NT2/D1 (cell line): ENCODE measurements at regions not wholly inside any gene's neighbourhood (a gene's known extent, or its start where the extent isn't known, plus 50 kb on each side); places are given as distances from the start of the nearest gene placed in this dataset.

Experiments used
- DNase-seq: peaks from one replicate; pipeline ENCODE4 v3.0.0-alpha.2; 2011; ENCODE audit warnings: low read depth, low spot score
- H3K27me3 ChIP-seq: 2 replicates; pipeline ENCODE4 v1.6.0; 2011; ENCODE audit warnings: mild to moderate bottlenecking; ENCODE audit not compliant: insufficient read length, insufficient read depth
- H3K36me3 ChIP-seq: 2 replicates; pipeline ENCODE4 v1.6.1; 2011; ENCODE audit warnings: mild to moderate bottlenecking, low read length, mixed read lengths; ENCODE audit not compliant: insufficient read depth, insufficient read length
- H3K4me1 ChIP-seq: 2 replicates; pipeline ENCODE4 v1.5.1; 2011; ENCODE audit not compliant: insufficient read depth, insufficient read length
- H3K4me3 ChIP-seq: 2 replicates; pipeline ENCODE4 v1.5.1; 2011; ENCODE audit warnings: low read depth; ENCODE audit not compliant: insufficient read length
- H3K9ac ChIP-seq: 2 replicates; pipeline ENCODE4 v1.6.0; 2011; ENCODE audit warnings: low read depth; ENCODE audit not compliant: insufficient read length
- H3K9me3 ChIP-seq: 2 replicates; pipeline ENCODE4 v1.5.1; 2011; ENCODE audit warnings: mild to moderate bottlenecking, low read length; ENCODE audit not compliant: insufficient read depth
- SUZ12 ChIP-seq: IDR thresholded peaks from 2 replicates; pipeline ENCODE4 v1.6.1; 2011; ENCODE audit not compliant: insufficient read length, insufficient read depth; ENCODE audit errors: extremely low read depth
- YY1 ChIP-seq: IDR thresholded peaks from 2 replicates; pipeline ENCODE4 v1.6.1; 2011; ENCODE audit not compliant: insufficient read length, insufficient read depth
- ZNF274 ChIP-seq: IDR thresholded peaks from 2 replicates; pipeline ENCODE4 v1.6.1; 2011; ENCODE audit warnings: mild to moderate bottlenecking, low read depth, low read length

DNA sequence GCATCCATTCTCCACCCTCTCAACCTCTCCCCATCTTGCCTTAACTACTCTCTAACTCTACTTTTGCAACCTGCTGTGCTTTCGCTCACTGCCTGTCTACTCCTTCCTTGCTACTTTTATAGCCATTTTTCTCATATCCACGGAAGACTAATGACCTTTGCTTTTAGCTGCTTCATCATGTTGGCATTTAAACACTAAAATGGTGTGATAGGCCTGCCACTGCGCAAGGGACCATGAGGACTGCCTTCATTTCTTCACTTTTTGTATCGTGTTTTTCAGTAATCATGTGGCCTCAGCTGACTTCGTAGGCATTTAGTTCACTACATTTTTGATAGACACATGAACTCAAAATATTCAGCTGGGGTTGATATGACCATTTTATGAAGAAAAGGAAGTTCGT is 252.1 kb downstream of the BCAT1 start:
- H3K4me3 ChIP-seq: no peak overlapping the region
- no peaks in the 10 kb centered on the region for H3K27me3 ChIP-seq
- no peaks in the 10 kb centered on the region for H3K9me3 ChIP-seq
- H3K36me3 ChIP-seq: no peaks in the 10 kb centered on the region
- no peak for DNase-seq
- TF ChIP-seq ZNF274 (no peak), YY1 (no peak), SUZ12 (no peak)
- H3K9ac ChIP-seq: no peak overlapping the region
- no peaks in the 10 kb centered on the region for H3K4me1 ChIP-seq

DNA sequence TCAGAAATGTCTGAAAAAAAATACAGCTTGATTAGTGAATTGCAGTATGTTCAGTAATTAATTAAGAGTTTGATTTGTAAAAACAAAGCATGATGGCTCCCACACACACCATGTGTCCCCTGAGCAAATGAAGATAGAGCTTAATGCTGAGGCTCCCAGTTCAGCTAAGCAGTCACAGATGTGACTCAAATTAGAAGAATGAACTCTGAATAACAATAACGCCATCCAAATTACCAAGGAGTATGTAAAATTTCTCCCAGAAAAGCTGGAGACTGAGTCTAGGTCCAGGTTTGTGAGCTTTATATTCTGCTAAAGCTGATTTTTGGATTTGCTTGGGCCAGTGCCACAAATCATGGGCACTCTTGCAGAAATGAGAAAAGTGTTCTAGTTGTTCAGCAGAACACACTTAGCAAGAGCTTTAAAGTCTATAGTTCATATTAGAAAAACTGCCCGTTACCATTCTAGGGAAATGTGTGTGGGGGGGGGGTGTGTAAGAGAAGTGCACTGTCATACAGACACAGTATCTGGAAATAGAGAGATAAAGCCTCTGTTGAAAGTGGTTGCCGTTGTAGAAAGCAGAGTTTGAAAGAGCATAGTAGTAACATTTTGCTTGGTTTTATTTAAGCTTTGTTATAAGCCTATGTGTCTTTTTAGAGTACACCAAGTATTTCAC is 253.1 kb downstream of the BCAT1 start:
- Histone ChIP-seq H3K27me3 (no peaks in the 10 kb centered on the region), H3K4me1 (no peaks in the 10 kb centered on the region), H3K9ac (no peak overlapping the region), H3K9me3 (no peaks in the 10 kb centered on the region), H3K36me3 (no peaks in the 10 kb centered on the region), H3K4me3 (no peak overlapping the region)
- TF ChIP-seq YY1 (no peak), ZNF274 (no peak), SUZ12 (no peak)
- no peak for DNase-seq

- Histone ChIP-seq H3K9me3 (no peaks in the 10 kb centered on the region), H3K4me3 (no peak overlapping the region), H3K36me3 (no peaks in the 10 kb centered on the region), H3K4me1 (no peaks in the 10 kb centered on the region), H3K27me3 (no peaks in the 10 kb centered on the region), H3K9ac (no peak overlapping the region)
- no peak for DNase-seq
- TF ChIP-seq ZNF274 (no peak), YY1 (no peak), SUZ12 (no peak)
Observed at GRCh38 chr12:24695103-24695502, 253.8 kb downstream of the BCAT1 start.

DNA sequence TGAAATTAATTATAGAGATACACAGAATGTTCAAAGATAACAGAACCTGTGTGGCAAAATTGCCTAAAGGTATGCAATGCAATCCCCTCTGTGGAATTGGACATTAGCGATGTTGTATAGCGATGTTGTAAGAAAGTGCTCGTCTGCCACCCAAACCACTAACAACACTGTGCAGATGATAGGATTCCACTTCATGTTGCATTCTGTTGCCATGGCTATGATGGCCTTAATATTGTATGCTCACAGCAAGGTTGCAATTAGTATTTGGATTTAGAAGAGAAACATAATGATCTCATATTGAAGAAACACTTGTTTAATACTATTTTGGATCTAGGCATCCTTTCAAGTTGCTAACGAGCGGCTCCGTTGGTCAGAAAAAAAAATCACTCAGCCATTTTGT is 260.3 kb downstream of the BCAT1 start:
- Histone ChIP-seq H3K27me3 (no peaks in the 10 kb centered on the region), H3K4me3 (no peak overlapping the region), H3K9ac (no peak overlapping the region), H3K4me1 (no peaks in the 10 kb centered on the region), H3K36me3 (no peaks in the 10 kb centered on the region), H3K9me3 (no peaks in the 10 kb centered on the region)
- no peak for TF ChIP-seq ZNF274
- TF ChIP-seq SUZ12: no peak
- TF ChIP-seq YY1: no peak
- no peak for DNase-seq

GRCh38 chr12:24681570-24681969 is 267.3 kb downstream of the BCAT1 start:
- no peaks in the 10 kb centered on the region for H3K4me1 ChIP-seq
- H3K4me3 ChIP-seq: no peak overlapping the region
- DNase-seq: no peak
- no peaks in the 10 kb centered on the region for H3K9me3 ChIP-seq
- no peaks in the 10 kb centered on the region for H3K36me3 ChIP-seq
- no peak overlapping the region for H3K9ac ChIP-seq
- TF ChIP-seq YY1: no peak
- no peak for TF ChIP-seq SUZ12
- no peak for TF ChIP-seq ZNF274
- H3K27me3 ChIP-seq: no peaks in the 10 kb centered on the region

DNA sequence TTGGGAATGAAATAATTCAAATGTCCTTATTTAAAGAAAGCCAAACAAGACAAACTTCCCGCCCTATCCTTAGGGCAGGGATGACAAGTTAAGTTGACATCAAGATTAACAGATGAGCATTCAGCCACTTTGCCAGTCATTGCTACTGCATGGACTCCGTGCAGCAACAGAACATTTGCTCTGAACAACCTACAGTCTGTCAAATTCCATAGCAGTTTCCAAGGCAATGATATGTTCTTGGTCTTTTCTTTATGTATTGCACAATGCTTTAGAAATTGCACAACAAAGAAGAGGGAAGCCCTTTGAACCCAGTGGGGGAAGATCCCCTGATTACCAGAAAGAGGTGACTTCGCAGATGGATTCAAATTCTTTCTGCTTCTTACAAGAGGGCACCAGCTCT is 269.8 kb downstream of the BCAT1 start:
- H3K36me3 ChIP-seq: no peaks in the 10 kb centered on the region
- no peak for TF ChIP-seq SUZ12
- TF ChIP-seq ZNF274: no peak
- TF ChIP-seq YY1: no peak
- H3K27me3 ChIP-seq: no peaks in the 10 kb centered on the region
- H3K9ac ChIP-seq: no peak overlapping the region
- no peaks in the 10 kb centered on the region for H3K4me1 ChIP-seq
- DNase-seq: no peak
- H3K4me3 ChIP-seq: no peak overlapping the region
- H3K9me3 ChIP-seq: peaks cover 11% of the 10 kb centered on the region; the same call in 1 of the 2 replicates

- peaks cover 13% of the 10 kb centered on the region; the same call in 1 of the 2 replicates for H3K9me3 ChIP-seq
- no peak for DNase-seq
- no peaks in the 10 kb centered on the region for H3K27me3 ChIP-seq
- TF ChIP-seq ZNF274 (no peak), SUZ12 (no peak), YY1 (no peak)
- H3K4me1 ChIP-seq: no peaks in the 10 kb centered on the region
- H3K9ac ChIP-seq: no peak overlapping the region
- no peak overlapping the region for H3K4me3 ChIP-seq
- no peaks in the 10 kb centered on the region for H3K36me3 ChIP-seq
Observed at GRCh38 chr12:24678436-24678835, 270.5 kb downstream of the BCAT1 start.

- Histone ChIP-seq H3K9ac (no peak overlapping the region), H3K4me3 (no peak overlapping the region), H3K4me1 (no peaks in the 10 kb centered on the region), H3K9me3 (no peaks in the 10 kb centered on the region), H3K27me3 (no peaks in the 10 kb centered on the region), H3K36me3 (no peaks in the 10 kb centered on the region)
- no peak for DNase-seq
- no peak for TF ChIP-seq YY1
- TF ChIP-seq ZNF274: no peak
- no peak for TF ChIP-seq SUZ12
Observed at GRCh38 chr12:24668563-24668962, 280.3 kb downstream of the BCAT1 start.
